ENCODE measurements at regions not wholly inside any gene's neighbourhood (a gene's known extent, or its start where the extent isn't known, plus 50 kb on each side); places are given as distances from the start of the nearest gene placed in this dataset.

DNA sequence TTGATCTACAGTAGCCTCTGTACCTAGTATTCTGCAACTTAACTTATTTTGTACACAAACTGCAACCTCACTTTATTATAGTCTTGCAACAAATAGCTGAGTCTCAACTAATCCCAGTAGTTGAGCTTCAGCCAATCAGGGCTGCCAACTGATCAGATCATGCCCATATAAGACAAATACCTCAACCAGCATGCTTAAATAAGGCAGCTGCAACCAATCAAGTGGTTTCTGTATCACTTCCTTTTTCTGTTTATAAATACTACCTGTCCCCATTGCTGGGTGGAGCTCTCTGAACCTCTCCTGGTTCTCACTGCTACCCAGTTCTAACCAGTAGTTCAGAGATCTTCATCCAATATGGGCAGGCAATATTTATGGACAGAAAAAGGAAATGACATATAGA is 248.5 kb upstream of the FBXO33 start:
- POLR2A ChIA-PET (ENCODE audit: low non-redundant PET) = no interaction called here
- TF ChIP-seq, protein P1, sequence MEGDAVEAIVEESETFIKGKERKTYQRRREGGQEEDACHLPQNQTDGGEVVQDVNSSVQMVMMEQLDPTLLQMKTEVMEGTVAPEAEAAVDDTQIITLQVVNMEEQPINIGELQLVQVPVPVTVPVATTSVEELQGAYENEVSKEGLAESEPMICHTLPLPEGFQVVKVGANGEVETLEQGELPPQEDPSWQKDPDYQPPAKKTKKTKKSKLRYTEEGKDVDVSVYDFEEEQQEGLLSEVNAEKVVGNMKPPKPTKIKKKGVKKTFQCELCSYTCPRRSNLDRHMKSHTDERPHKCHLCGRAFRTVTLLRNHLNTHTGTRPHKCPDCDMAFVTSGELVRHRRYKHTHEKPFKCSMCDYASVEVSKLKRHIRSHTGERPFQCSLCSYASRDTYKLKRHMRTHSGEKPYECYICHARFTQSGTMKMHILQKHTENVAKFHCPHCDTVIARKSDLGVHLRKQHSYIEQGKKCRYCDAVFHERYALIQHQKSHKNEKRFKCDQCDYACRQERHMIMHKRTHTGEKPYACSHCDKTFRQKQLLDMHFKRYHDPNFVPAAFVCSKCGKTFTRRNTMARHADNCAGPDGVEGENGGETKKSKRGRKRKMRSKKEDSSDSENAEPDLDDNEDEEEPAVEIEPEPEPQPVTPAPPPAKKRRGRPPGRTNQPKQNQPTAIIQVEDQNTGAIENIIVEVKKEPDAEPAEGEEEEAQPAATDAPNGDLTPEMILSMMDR (conservative IDR thresholded peaks at IDR 0.05; ENCODE audit: low read depth) = no peak
- H3K27ac ChIP-seq = no peak overlapping the region
- CTCF ChIA-PET = interaction anchor here (0.6 to 0.8 kb wide), 2 partner anchors 52 to 88 kb away, joined by 3 to 7 read pairs; no protein-coding TSS in a partner anchor
- no peak for DNase-seq (ENCODE audit: low spot score)

DNA sequence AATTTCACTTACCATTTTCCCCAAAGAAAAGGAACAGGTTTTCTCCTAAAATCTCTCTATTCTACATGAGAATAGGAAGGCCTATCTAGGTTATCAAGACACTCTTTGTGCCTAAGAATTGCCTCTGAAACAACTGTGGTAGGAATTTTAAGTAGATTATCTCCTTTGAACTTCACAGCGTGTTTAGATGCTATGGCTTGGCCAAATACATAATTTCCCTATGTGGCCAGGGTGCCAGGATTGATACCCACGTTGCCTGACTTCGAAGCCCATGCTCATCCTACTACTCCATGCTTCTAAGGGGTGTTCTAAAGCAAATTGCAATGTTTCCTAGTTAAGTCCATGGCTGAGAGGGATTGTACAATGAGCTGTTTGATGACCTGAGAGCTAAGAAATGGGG is 241.5 kb upstream of the FBXO33 start:
- H3K27ac ChIP-seq = no peak overlapping the region
- CTCF ChIA-PET = no interaction called here
- DNase-seq (ENCODE audit: low spot score) = no peak
- TF ChIP-seq, protein P1 (conservative IDR thresholded peaks at IDR 0.05; ENCODE audit: low read depth) = no peak
- POLR2A ChIA-PET (ENCODE audit: low non-redundant PET) = no interaction called here

DNA sequence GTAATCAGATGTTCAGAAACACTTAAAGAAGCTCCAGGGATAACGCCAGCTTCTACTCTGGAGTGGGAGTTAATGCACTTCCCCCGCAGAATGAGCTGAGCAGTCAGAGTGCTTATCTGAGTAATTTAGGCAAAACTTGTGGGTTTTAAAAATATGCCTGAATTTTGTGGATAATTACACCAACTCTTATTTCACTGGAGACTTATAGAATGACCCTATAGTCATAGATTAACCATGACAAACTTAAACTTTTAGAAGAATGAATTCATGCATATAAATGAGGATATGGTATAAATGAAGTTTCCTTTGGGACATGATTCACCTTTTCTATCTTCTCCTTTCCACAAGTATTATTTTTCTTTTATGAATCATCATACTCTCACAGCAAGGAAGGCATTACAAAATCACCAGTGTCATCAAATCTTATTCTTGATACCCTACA is 241.1 kb upstream of the FBXO33 start:
- CTCF ChIA-PET = no interaction called here

DNA sequence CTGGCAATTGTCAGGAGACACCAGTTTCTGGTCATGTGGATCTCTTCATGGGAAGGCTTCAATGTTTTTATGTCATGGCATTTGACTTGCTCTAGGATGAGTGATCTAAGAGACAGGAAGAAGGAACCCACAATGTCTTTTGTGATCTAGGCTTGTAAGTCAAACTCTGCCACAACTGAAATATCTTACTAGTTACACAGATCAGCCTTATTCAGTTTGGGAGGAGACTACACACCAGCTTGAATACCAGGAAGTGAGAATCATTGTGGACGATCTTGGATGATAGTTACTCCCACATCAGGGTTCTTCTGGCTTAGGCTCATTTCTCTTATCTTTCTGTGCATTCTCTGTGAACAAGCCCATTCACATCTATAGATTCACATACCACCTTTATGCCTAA is 236.2 kb upstream of the FBXO33 start:
- ChIA-PET POLR2A (ENCODE audit: low non-redundant PET) (no interaction called here), CTCF (interaction anchor here (0.7 kb wide), 1 partner anchor 18 kb away, joined by 3 read pairs; no protein-coding TSS in a partner anchor)
- TF ChIP-seq, protein P1 (conservative IDR thresholded peaks at IDR 0.05; ENCODE audit: low read depth) = no peak
- no peak for DNase-seq (ENCODE audit: low spot score)
- H3K27ac ChIP-seq = no peak overlapping the region

More for the DNA sequence above, 241.1 kb upstream of the FBXO33 start:
- POLR2A ChIA-PET (ENCODE audit: low non-redundant PET) = no interaction called here
- peak; percentile 4 for DNase-seq (ENCODE audit: low spot score)
- no peak overlapping the region for H3K27ac ChIP-seq
- TF ChIP-seq, protein P1 (conservative IDR thresholded peaks at IDR 0.05; ENCODE audit: low read depth) = no peak

DNA sequence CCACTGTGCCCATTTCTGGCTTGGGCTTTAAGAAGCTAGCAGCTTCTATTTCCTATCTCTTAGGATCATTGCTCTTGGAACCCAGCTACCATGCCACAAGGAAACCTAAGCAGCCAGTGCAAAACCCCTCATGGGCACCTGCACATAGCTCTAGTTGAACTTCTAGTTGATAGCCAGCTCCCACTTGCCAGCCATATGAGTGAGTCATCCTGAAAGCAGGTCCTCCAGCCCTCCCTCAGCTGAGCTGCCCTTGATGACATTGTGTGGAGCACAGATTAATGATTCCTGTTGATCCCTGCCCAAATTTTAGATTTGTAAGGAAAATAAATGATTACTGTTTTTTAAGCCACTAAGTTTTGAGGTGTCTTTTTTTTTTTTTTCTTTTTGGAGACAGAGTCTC is 234.2 kb upstream of the FBXO33 start:
- DNase-seq (ENCODE audit: low spot score) = no peak
- H3K27ac ChIP-seq = no peak overlapping the region
- ChIA-PET POLR2A (ENCODE audit: low non-redundant PET) (no interaction called here), CTCF (no interaction called here)
- TF ChIP-seq, protein P1 (conservative IDR thresholded peaks at IDR 0.05; ENCODE audit: low read depth) = no peak

DNA sequence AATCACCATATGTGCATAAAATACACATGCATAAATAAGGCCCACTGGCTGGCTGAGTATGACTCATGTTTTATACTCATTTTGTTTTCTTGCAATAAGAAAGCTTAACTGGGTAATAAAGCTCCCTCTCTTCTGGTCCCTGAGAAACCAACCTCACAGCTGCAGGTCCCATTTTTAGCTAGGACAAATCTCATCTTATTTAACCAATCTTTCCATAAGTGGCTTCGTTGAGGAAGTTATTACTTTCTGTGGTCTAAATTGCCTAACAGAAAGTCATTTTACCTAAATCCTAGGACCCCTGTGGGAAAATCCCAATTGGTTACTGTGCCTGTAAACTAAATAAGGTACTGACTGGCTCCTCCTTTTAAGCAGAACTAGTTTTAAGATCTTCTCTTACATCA is 232.8 kb upstream of the FBXO33 start:
- DNase-seq (ENCODE audit: low spot score) = no peak
- H3K27ac ChIP-seq = no peak overlapping the region
- ChIA-PET POLR2A (ENCODE audit: low non-redundant PET) (no interaction called here), CTCF (no interaction called here)
- TF ChIP-seq, protein P1 (conservative IDR thresholded peaks at IDR 0.05; ENCODE audit: low read depth) = no peak

DNA sequence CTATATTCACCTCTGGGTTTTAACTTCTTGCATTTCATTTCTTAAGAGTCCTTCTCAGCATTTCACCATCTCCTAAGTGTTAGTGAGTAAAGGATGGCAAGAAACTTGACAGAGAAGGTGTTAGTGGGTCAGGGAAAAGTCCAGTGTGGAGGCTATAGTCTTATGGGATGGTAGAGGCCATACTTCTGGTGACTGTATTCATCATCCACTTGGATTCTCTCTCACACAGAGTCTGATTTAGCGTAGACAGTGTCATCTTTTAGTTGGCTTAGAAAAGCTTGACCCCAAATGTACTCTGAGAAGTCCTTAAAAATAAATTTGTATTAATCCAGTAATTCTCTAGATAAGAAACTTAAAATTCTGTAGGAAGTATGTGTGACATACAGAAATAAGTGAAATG is 232.4 kb upstream of the FBXO33 start:
- TF ChIP-seq, protein P1 (conservative IDR thresholded peaks at IDR 0.05; ENCODE audit: low read depth) = no peak
- ChIA-PET POLR2A (ENCODE audit: low non-redundant PET) (no interaction called here), CTCF (no interaction called here)
- H3K27ac ChIP-seq = no peak overlapping the region
- no peak for DNase-seq (ENCODE audit: low spot score)

Data from RWPE1 (cell line).